OCI-LY1 (cell line): ENCODE measurements at regions not wholly inside any gene's neighbourhood (a gene's known extent, or its start where the extent isn't known, plus 50 kb on each side); places are given as distances from the start of the nearest gene placed in this dataset.

Experiments
- H2AFZ ChIP-seq: fragments of 200-600 bp; sonication (generic), shearing (Covaris generic); 2 replicates; pipeline ENCODE4 v1.6.0; 2014; ENCODE audit warnings: antibody characterized with exemption, mild to moderate bottlenecking, low read length
- H3F3A ChIP-seq: fragments of 200-600 bp; sonication (generic), shearing (Covaris generic); 2 replicates; pipeline ENCODE4 v1.6.0; 2014; ENCODE audit warnings: mild to moderate bottlenecking, antibody characterized with exemption, low read length, moderate library complexity; ENCODE audit not compliant: insufficient read depth
- H3K27ac ChIP-seq: fragments of 200-600 bp; sonication (generic); 2 replicates; pipeline ENCODE4 v1.5.1; 2014; ENCODE audit warnings: low read length, mixed run types, mild to moderate bottlenecking, low read depth; ENCODE audit not compliant: poor library complexity, severe bottlenecking
- H3K27me3 ChIP-seq: fragments of 200-600 bp; sonication (generic); 2 replicates; pipeline ENCODE4 v1.6.0; 2014; ENCODE audit warnings: antibody characterized with exemption, mild to moderate bottlenecking, low read length, moderate library complexity; ENCODE audit not compliant: insufficient read depth
- H3K36me3 ChIP-seq: fragments of 200-600 bp; sonication (generic); 2 replicates; pipeline ENCODE4 v1.6.1; 2014; ENCODE audit warnings: mild to moderate bottlenecking, antibody characterized with exemption, low read length, moderate library complexity, mixed read lengths; ENCODE audit not compliant: insufficient read depth
- H3K4me1 ChIP-seq: fragments of 200-600 bp; sonication (generic); 2 replicates; pipeline ENCODE4 v1.5.1; 2014; ENCODE audit warnings: mild to moderate bottlenecking, low read length, moderate library complexity; ENCODE audit not compliant: insufficient read depth, severe bottlenecking
- H3K4me2 ChIP-seq: fragments of 200-600 bp; sonication (generic), shearing (Covaris generic); 2 replicates; pipeline ENCODE4 v1.6.1; 2014; ENCODE audit warnings: low read length
- H3K4me3 ChIP-seq: fragments of 200-600 bp; sonication (generic); 2 replicates; pipeline ENCODE4 v1.5.1; 2014; ENCODE audit warnings: low read length, low read depth, mild to moderate bottlenecking, mixed read lengths; ENCODE audit not compliant: poor library complexity, severe bottlenecking
- H3K79me2 ChIP-seq: fragments of 200-600 bp; shearing (Covaris generic); 2 replicates; pipeline ENCODE4 v1.6.1; 2016; ENCODE audit warnings: mixed run types, low read length, mixed read lengths; ENCODE audit not compliant: insufficient read depth
- H3K9ac ChIP-seq: fragments of 200-600 bp; sonication (generic), shearing (Covaris generic); 2 replicates; pipeline ENCODE4 v1.6.1; 2014; ENCODE audit warnings: mild to moderate bottlenecking, low read length, mixed read lengths
- H3K9me2 ChIP-seq: fragments of 200-600 bp; sonication (generic), shearing (Covaris generic); 2 replicates; pipeline ENCODE4 v1.6.1; 2014; ENCODE audit warnings: low read depth, mild to moderate bottlenecking, low read length, mixed read lengths
- H3K9me3 ChIP-seq: fragments of 200-600 bp; shearing (Covaris generic); 2 replicates; pipeline ENCODE4 v1.6.1; 2014; ENCODE audit warnings: low read length, mixed read lengths
- H4K20me1 ChIP-seq: fragments of 200-600 bp; sonication (generic), shearing (Covaris generic); 2 replicates; pipeline ENCODE4 v1.6.0; 2016; ENCODE audit warnings: mild to moderate bottlenecking, low read length; ENCODE audit not compliant: insufficient read depth
- EZH2 ChIP-seq: fragments of 200-600 bp; sonication (generic), shearing (Covaris generic); IDR thresholded peaks from 2 replicates; pipeline ENCODE4 v1.8.0; 2017; ENCODE audit warnings: borderline replicate concordance, mixed run types, mild to moderate bottlenecking, antibody characterized with exemption, low read length, moderate library complexity, mixed read lengths
- TF ChIP-seq, protein P1 (sequence below): fragments of 200-600 bp; sonication (generic), shearing (Covaris generic); IDR thresholded peaks from 2 replicates; pipeline ENCODE4 v1.5.1; 2017; ENCODE audit warnings: mild to moderate bottlenecking, antibody characterized with exemption, low read length, moderate library complexity, mixed read lengths

DNA sequence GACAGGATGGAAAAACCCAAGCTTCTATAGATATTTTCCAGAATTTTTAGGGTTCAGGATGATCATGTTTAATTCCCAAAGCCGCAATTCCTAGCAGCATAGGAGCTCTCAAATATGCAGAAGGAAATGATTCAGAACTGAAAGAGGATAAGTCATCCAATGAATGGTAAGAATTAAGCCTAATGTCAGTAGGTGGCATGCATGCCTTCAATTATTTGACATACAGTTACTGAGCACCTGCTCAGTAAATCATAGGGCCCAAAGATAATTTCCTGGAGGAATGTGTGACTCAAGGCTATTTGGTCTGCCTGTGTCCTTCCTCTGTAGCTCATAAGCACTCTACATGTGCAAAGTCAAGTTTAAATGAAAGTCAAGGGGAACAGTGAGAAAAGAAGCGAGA is 116.8 kb upstream of the SLC38A4 start:
- Histone ChIP-seq H3K4me3 (no peak overlapping the region), H2AFZ (no peak overlapping the region), H4K20me1 (no peaks in the 10 kb centered on the region), H3K9me3 (no peaks in the 10 kb centered on the region), H3K4me2 (no peak overlapping the region), H3F3A (no peaks in the 10 kb centered on the region), H3K27me3 (no peaks in the 10 kb centered on the region), H3K27ac (no peak overlapping the region), H3K79me2 (no peaks in the 10 kb centered on the region), H3K9me2 (no peaks in the 10 kb centered on the region), H3K36me3 (no peaks in the 10 kb centered on the region), H3K4me1 (no peaks in the 10 kb centered on the region), H3K9ac (no peak overlapping the region)
- no peak for TF ChIP-seq EZH2
- TF ChIP-seq, protein P1, sequence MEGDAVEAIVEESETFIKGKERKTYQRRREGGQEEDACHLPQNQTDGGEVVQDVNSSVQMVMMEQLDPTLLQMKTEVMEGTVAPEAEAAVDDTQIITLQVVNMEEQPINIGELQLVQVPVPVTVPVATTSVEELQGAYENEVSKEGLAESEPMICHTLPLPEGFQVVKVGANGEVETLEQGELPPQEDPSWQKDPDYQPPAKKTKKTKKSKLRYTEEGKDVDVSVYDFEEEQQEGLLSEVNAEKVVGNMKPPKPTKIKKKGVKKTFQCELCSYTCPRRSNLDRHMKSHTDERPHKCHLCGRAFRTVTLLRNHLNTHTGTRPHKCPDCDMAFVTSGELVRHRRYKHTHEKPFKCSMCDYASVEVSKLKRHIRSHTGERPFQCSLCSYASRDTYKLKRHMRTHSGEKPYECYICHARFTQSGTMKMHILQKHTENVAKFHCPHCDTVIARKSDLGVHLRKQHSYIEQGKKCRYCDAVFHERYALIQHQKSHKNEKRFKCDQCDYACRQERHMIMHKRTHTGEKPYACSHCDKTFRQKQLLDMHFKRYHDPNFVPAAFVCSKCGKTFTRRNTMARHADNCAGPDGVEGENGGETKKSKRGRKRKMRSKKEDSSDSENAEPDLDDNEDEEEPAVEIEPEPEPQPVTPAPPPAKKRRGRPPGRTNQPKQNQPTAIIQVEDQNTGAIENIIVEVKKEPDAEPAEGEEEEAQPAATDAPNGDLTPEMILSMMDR, result no peak

DNA sequence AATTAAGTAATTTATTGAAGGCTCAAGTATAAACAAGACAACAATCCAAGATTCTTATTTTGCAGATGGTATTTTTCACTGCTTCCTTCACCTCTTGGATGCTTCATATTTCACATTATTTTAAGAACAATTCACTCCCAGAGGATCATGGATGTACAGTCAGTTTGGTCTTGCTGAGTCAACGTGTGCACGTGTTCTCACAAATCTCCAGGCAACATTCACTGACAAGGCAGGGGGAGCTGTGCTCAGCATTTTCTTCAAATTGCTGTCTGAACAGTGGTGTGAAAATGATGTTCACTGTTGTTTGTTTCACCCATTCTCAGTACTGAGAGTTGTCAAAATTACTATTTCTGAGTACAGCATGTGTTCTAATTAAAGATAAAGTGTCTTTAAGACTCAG is 118.3 kb upstream of the SLC38A4 start:
- no peak overlapping the region for H3K27ac ChIP-seq
- no peaks in the 10 kb centered on the region for H3K79me2 ChIP-seq
- H3K4me1 ChIP-seq, result no peaks in the 10 kb centered on the region
- H3K36me3 ChIP-seq, result no peaks in the 10 kb centered on the region
- no peak overlapping the region for H2AFZ ChIP-seq
- no peak overlapping the region for H3K4me2 ChIP-seq
- H3F3A ChIP-seq, result no peaks in the 10 kb centered on the region
- no peaks in the 10 kb centered on the region for H4K20me1 ChIP-seq
- no peaks in the 10 kb centered on the region for H3K27me3 ChIP-seq
- H3K9me3 ChIP-seq, result no peaks in the 10 kb centered on the region
- no peak for TF ChIP-seq EZH2
- TF ChIP-seq, protein P1, result no peak
- no peak overlapping the region for H3K4me3 ChIP-seq
- H3K9me2 ChIP-seq, result no peaks in the 10 kb centered on the region
- no peak overlapping the region for H3K9ac ChIP-seq

DNA sequence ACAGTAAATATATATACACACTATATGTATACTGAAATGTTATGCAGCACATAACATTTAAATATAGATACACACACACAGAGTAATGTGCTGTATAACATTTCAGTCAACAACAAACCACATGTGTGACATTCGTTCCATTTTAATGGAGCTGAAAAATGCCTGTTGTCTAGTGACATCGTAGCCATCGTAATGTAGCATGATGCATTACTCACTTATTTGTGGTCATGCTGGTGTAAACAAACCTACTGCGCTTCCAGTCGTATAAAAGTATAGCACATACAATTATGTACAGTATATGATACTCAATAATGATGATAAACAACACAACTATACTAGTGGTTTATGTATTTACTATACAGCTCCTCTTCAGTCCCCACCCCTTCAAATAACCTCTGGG is 119.0 kb upstream of the SLC38A4 start:
- H3K9me2 ChIP-seq, result no peaks in the 10 kb centered on the region
- H3K4me1 ChIP-seq, result no peaks in the 10 kb centered on the region
- H3K79me2 ChIP-seq, result no peaks in the 10 kb centered on the region
- H3K27ac ChIP-seq, result no peak overlapping the region
- no peaks in the 10 kb centered on the region for H3F3A ChIP-seq
- no peaks in the 10 kb centered on the region for H3K36me3 ChIP-seq
- H3K9me3 ChIP-seq, result no peaks in the 10 kb centered on the region
- no peak overlapping the region for H3K4me2 ChIP-seq
- H3K4me3 ChIP-seq, result no peak overlapping the region
- no peak overlapping the region for H2AFZ ChIP-seq
- no peak for TF ChIP-seq EZH2
- TF ChIP-seq, protein P1, result no peak
- no peaks in the 10 kb centered on the region for H3K27me3 ChIP-seq
- no peaks in the 10 kb centered on the region for H4K20me1 ChIP-seq
- no peak overlapping the region for H3K9ac ChIP-seq
